GM10266 (cell line): ENCODE measurements at regions not wholly inside any gene's neighbourhood (a gene's known extent, or its start where the extent isn't known, plus 50 kb on each side); places are given as distances from the start of the nearest gene placed in this dataset.

ENCODE experiments used
- DNase-seq: peaks from one replicate; pipeline ENCODE4 v3.0.0; 2012; ENCODE audit errors: extremely low spot score
- CTCF ChIP-seq: IDR thresholded peaks from 2 replicates; pipeline ENCODE4 v1.5.1; 2012; ENCODE audit warnings: mild to moderate bottlenecking, low read depth; ENCODE audit not compliant: control insufficient read depth, insufficient read depth; ENCODE audit errors: missing control alignments

- TF ChIP-seq CTCF, result no peak
- DNase-seq, result no peak
Observed at GRCh38 chr10:83205861-83206260, 933.4 kb upstream of the GHITM start.

- no peak for DNase-seq
Observed at GRCh38 chr10:83212632-83213334, 926.5 kb upstream of the GHITM start.

GRCh38 chr10:83214136-83214535 is 925.2 kb upstream of the GHITM start:
- TF ChIP-seq CTCF, result no peak
- no peak for DNase-seq

More at GRCh38 chr10:83212632-83213334, 926.5 kb upstream of the GHITM start:
- no peak for TF ChIP-seq CTCF

- no peak for TF ChIP-seq CTCF
- no peak for DNase-seq
Observed at GRCh38 chr10:83218205-83218604, 921.1 kb upstream of the GHITM start.

GRCh38 chr10:83222300-83222699 is 917.0 kb upstream of the GHITM start:
- TF ChIP-seq CTCF, result no peak
- no peak for DNase-seq

- no peak for DNase-seq
- no peak for TF ChIP-seq CTCF
Observed at GRCh38 chr10:83222832-83223742, 916.2 kb upstream of the GHITM start.

GRCh38 chr10:83225781-83226180 is 913.5 kb upstream of the GHITM start:
- no peak for TF ChIP-seq CTCF
- DNase-seq, result no peak
